Kidney epithelial cell (primary cell): ENCODE measurements at regions not wholly inside any gene's neighbourhood (a gene's known extent, or its start where the extent isn't known, plus 50 kb on each side); places are given as distances from the start of the nearest gene placed in this dataset.

Source experiments
- DNase-seq: peaks from one replicate; pipeline ENCODE4 v3.0.0-alpha.2; 2010; ENCODE audit warnings: low read depth
- H3K27me3 ChIP-seq: 2 replicates; pipeline ENCODE4 v1.6.0; 2011; ENCODE audit warnings: low read length; ENCODE audit not compliant: control insufficient read depth, insufficient read depth
- H3K36me3 ChIP-seq: 2 replicates; pipeline ENCODE4 v1.5.1; 2011; ENCODE audit warnings: low read length; ENCODE audit not compliant: control insufficient read depth, insufficient read depth
- H3K4me3 ChIP-seq: 2 replicates; pipeline ENCODE4 v1.5.1; 2011; ENCODE audit warnings: low read depth, mild to moderate bottlenecking, control low read depth, low read length
- TF ChIP-seq, protein P1 (sequence below): IDR thresholded peaks from 2 replicates; pipeline ENCODE4 v1.5.1; 2011; ENCODE audit warnings: mild to moderate bottlenecking, moderate library complexity, low read length, control low read depth, inconsistent platforms; ENCODE audit not compliant: insufficient read depth, poor library complexity, severe bottlenecking

GRCh38 chr16:6531067-6531466 lies 801.6 kb upstream of the RBFOX1 start:
- no peaks in the 10 kb centered on the region for H3K27me3 ChIP-seq
- DNase-seq: no peak

DNA sequence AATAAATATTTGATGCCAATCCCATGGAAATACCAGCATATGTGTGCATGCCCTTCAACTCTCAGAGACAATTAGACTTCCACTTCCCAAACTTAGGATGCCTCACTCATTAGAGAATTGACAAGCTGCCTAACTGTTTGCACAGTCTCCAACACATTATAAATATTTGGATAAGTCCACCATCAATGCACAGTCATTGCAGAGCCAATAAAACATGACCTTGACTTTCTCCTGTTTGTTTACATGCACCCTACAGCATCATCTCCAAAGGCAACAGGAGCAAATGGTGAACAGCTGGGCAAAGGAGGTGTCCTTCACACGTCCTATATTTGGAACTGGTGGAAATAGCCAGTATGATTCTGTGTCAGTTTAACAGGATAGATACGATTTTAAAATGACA lies 804.4 kb upstream of the RBFOX1 start:
- Histone ChIP-seq H3K4me3 (no peak overlapping the region), H3K36me3 (no peaks in the 10 kb centered on the region), H3K27me3 (no peaks in the 10 kb centered on the region)
- TF ChIP-seq, protein P1, sequence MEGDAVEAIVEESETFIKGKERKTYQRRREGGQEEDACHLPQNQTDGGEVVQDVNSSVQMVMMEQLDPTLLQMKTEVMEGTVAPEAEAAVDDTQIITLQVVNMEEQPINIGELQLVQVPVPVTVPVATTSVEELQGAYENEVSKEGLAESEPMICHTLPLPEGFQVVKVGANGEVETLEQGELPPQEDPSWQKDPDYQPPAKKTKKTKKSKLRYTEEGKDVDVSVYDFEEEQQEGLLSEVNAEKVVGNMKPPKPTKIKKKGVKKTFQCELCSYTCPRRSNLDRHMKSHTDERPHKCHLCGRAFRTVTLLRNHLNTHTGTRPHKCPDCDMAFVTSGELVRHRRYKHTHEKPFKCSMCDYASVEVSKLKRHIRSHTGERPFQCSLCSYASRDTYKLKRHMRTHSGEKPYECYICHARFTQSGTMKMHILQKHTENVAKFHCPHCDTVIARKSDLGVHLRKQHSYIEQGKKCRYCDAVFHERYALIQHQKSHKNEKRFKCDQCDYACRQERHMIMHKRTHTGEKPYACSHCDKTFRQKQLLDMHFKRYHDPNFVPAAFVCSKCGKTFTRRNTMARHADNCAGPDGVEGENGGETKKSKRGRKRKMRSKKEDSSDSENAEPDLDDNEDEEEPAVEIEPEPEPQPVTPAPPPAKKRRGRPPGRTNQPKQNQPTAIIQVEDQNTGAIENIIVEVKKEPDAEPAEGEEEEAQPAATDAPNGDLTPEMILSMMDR: no peak
- no peak for DNase-seq

More at GRCh38 chr16:6531067-6531466, 801.6 kb upstream of the RBFOX1 start:
- Histone ChIP-seq H3K36me3 (no peaks in the 10 kb centered on the region), H3K4me3 (no peak overlapping the region)
- TF ChIP-seq, protein P1: no peak

DNA sequence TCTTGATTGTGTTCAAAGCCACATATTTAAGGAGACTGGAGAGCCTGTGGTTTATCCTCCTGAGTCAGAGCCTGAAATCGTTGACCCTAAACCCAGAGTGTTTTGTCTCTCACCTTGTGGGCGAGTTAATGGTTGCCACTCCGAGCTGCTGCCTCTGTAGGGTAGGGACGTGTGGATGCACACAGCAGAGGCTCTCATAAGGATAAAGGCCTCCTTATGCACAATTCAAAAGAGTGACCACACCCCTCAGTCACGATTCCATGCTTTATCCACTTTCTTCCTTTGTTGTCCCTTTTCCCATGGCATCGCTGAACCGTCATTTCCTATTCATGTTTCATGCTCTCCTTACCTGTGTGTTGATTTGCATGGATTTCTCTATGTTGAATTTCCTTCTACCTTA lies 805.0 kb upstream of the RBFOX1 start:
- Histone ChIP-seq H3K27me3 (no peaks in the 10 kb centered on the region), H3K36me3 (no peaks in the 10 kb centered on the region), H3K4me3 (no peak overlapping the region)
- DNase-seq: no peak
- TF ChIP-seq, protein P1: no peak

GRCh38 chr16:6524501-6524900 lies 808.1 kb upstream of the RBFOX1 start:
- no peak overlapping the region for H3K4me3 ChIP-seq
- TF ChIP-seq, protein P1: no peak
- H3K27me3 ChIP-seq: no peaks in the 10 kb centered on the region
- no peak for DNase-seq
- H3K36me3 ChIP-seq: no peaks in the 10 kb centered on the region

GRCh38 chr16:6517020-6517720 lies 815.5 kb upstream of the RBFOX1 start:
- TF ChIP-seq, protein P1: no peak
- DNase-seq: no peak

GRCh38 chr16:6512512-6512911 lies 820.1 kb upstream of the RBFOX1 start:
- no peak overlapping the region for H3K4me3 ChIP-seq
- no peaks in the 10 kb centered on the region for H3K36me3 ChIP-seq
- H3K27me3 ChIP-seq: no peaks in the 10 kb centered on the region
- TF ChIP-seq, protein P1: no peak
- DNase-seq: no peak

More at GRCh38 chr16:6517020-6517720, 815.5 kb upstream of the RBFOX1 start:
- Histone ChIP-seq H3K27me3 (no peaks in the 10 kb centered on the region), H3K4me3 (no peak overlapping the region), H3K36me3 (no peaks in the 10 kb centered on the region)
